ENCODE measurements at regions not wholly inside any gene's neighbourhood (a gene's known extent, or its start where the extent isn't known, plus 50 kb on each side); places are given as distances from the start of the nearest gene placed in this dataset.

DNA sequence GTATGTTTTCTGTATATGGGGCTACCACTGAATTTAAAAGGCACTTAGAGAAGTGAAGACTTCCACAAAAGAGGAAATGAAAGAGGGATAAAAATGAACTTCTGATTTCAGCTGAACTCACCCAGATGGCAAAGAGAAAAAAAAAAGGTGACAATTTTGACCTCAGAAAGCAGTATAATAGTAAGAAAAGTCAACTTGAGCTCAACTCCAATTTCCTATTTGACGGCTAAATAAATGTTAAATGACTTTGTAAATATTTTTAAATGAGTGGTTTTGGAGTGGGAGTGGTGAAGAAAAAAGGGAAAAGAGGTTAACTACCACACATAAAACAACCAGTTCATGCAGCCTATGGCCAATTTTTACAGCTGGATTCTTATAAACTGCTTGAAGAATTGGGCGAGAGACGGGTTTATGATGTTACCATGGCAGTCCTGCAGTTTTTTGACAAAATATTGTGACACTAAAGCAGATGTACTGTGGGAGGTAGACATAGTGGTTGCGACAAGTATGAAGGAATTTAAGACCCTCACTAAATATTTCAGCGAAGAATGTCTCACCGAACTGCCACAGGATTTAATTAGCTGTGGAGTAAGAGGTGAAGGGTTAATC is 49.8 kb upstream of the ADTRP start:
- Mint-ChIP-seq H3K27ac (peak overlapping the region in 1 of 10 donors; percentile 69), H3K27me3 (peaks cover 0 to 3% (median 0%) of the 10 kb centered on the region in 5 donors), H3K4me3 (no peak overlapping the region), H3K36me3 (no peaks in the 10 kb centered on the region), H3K4me1 (peaks cover 0 to 15% (median 8%) of the 10 kb centered on the region in 4 donors), H3K9me3 (no peaks in the 10 kb centered on the region)
- no peak for ATAC-seq
- POLR2A ChIA-PET: no interaction called here
- no peak for DNase-seq
